Esophagus squamous epithelium (tissue), 5 donors: ENCODE measurements at regions not wholly inside any gene's neighbourhood (a gene's known extent, or its start where the extent isn't known, plus 50 kb on each side); places are given as distances from the start of the nearest gene placed in this dataset.
"Not testable (repeated sequence)": the region's sequence is repeated elsewhere in the genome, so short reads cannot be mapped to it uniquely, and the experiment has no call there.

Source experiments
- DNase-seq: peaks from one replicate; lab custom pipeline; 2025; lab: John Stamatoyannopoulos, UW
- H3K27ac ChIP-seq, 4 donors: fragments of 200-600 bp; sonication (generic); one replicate each; pipeline ENCODE4 v1.5.1; 2016 to 2019; ENCODE audit warnings: mild to moderate bottlenecking in 1 of 4
- H3K27me3 ChIP-seq, 4 donors: fragments of 200-600 bp; sonication (generic); 1 replicate in 3 of 4; 2 replicates in 1 of 4; pipeline versions ENCODE4 v1.5.1 to v1.6.0; 2017 to 2021; ENCODE audit warnings: antibody characterized with exemption in 1 of 4
- H3K36me3 ChIP-seq, 3 donors: fragments of 200-600 bp; sonication (generic); one replicate each; pipeline ENCODE4 v1.5.1; 2016 to 2019
- H3K4me1 ChIP-seq, 3 donors: fragments of 200-600 bp; sonication (generic); one replicate each; pipeline ENCODE4 v1.5.1; 2017 to 2019
- H3K4me3 ChIP-seq, 4 donors: fragments of 200-600 bp; sonication (generic); 1 replicate in 3 of 4; 2 replicates in 1 of 4; pipeline ENCODE4 v1.5.1; 2016 to 2019; ENCODE audit warnings: mild to moderate bottlenecking in 2 of 4, moderate library complexity in 1 of 4
- H3K9me3 ChIP-seq, 3 donors: fragments of 200-600 bp; sonication (generic); one replicate each; pipeline ENCODE4 v1.5.1; 2016 to 2019
- CTCF ChIP-seq, 6 experiments: fragments of 450-650 bp in 4 of 6; fragments of 200-600 bp in 2 of 6; sonication (generic) in 2 of 6; IDR thresholded peaks; one replicate each; pipeline ENCODE4 v1.5.1; 2016 to 2019; ENCODE audit warnings: antibody characterized with exemption in 6 of 6, mild to moderate bottlenecking in 4 of 6, moderate library complexity in 4 of 6
- POLR2A ChIP-seq, 4 donors: fragments of 450-650 bp; IDR thresholded peaks; one replicate each; pipeline ENCODE4 v1.6.1; 2017; ENCODE audit warnings: antibody characterized with exemption in 4 of 4, mild to moderate bottlenecking in 4 of 4, moderate library complexity in 3 of 4
- WGBS, 2 donors: methylation state at CpG; one replicate each; pipeline ENCODE4 v1.1.5; 2018; 5-methylcytosine and 5-hydroxymethylcytosine counted together
- intact Hi-C: fragments of 100-400 bp; cut with DNase I; formaldehyde crosslinking; loops from one replicate; pipeline ENCODE4 v1.15.0; 2022
- donor health status: DM: yes; HTN: yes; CAD: no.

DNA sequence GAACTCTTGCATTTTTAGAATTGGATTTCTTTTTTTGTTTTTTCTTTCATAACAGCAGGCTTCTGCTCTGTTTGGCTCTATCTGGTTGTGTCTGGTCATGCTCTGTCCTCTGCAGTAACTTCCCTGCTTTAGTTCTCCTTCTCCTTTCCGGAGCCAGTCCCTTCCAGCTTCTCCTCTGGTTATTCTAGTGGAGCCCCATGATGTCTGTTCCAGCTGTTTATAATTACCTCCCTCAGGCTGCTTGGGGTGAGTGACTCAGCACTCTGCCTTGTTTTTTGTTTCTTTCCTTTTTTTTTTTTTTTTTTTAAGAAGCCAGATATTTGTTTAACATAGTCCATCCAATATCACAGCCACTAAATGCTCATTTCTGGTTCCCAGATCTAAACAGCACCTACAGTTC, 409.6 kb downstream of the MAFB start:
- Histone ChIP-seq H3K27ac (peak overlapping the region; percentile 55 to 72 (median 69)), H3K9me3 (no peaks in the 10 kb centered on the region), H3K27me3 (no peaks in the 10 kb centered on the region), H3K4me3 (no peak overlapping the region), H3K36me3 (no peaks in the 10 kb centered on the region), H3K4me1 (peaks cover 10 to 72% (median 49%) of the 10 kb centered on the region in 3 donors)
- intact Hi-C loops: no loop called here
- 5 to 25% methylated on average over 1 of the region's 1 CpG for WGBS, 2 donors
- no peak for TF ChIP-seq POLR2A (IDR thresholded peaks at IDR 0.05)
- TF ChIP-seq CTCF (IDR thresholded peaks at IDR 0.05): no peak
- DNase-seq: no peak

- no peak for TF ChIP-seq CTCF (IDR thresholded peaks at IDR 0.05)
- no peak for TF ChIP-seq POLR2A (IDR thresholded peaks at IDR 0.05)
- WGBS, 2 donors: 86 to 90% methylated on average over 3 of the region's 3 CpGs
- peak overlapping the region; percentile 55 to 72 (median 69) for H3K27ac ChIP-seq
- intact Hi-C loops: no loop called here
- no peaks in the 10 kb centered on the region for H3K27me3 ChIP-seq
- peaks cover 10 to 65% (median 43%) of the 10 kb centered on the region in 3 donors for H3K4me1 ChIP-seq
- DNase-seq: no peak
- H3K4me3 ChIP-seq: no peak overlapping the region
- no peaks in the 10 kb centered on the region for H3K9me3 ChIP-seq
- H3K36me3 ChIP-seq: no peaks in the 10 kb centered on the region
Observed at GRCh38 chr20:40278673-40279072, 410.4 kb downstream of the MAFB start.

DNA sequence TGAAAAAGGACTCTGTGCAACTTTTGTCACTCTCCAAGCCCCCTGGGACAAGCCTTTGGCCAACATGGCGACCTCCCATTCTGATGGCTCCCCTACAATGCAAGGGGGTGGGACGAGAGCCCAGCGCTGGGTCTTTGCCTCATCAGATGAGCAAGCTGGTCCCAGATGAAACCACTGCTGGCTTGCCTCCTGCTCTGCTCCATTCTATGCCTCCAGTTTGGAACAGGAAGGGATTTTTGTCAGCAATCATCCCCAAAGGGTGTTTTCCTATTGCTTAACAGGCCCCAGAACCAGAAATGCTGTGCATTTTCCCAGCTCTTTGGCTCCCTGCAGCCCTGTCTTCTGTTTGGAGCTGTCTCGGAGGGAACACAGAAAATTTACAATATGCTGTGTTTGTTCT, 412.7 kb downstream of the MAFB start:
- intact Hi-C loops: no loop called here
- H3K9me3 ChIP-seq: no peaks in the 10 kb centered on the region
- no peaks in the 10 kb centered on the region for H3K36me3 ChIP-seq
- H3K4me1 ChIP-seq: peaks cover 3 to 46% (median 28%) of the 10 kb centered on the region in 3 donors
- 66 to 78% methylated on average over 4 of the region's 4 CpGs for WGBS, 2 donors
- H3K27ac ChIP-seq: no peak overlapping the region
- TF ChIP-seq CTCF (IDR thresholded peaks at IDR 0.05) (no peak), POLR2A (IDR thresholded peaks at IDR 0.05) (no peak)
- H3K4me3 ChIP-seq: no peak overlapping the region
- no peak for DNase-seq
- no peaks in the 10 kb centered on the region for H3K27me3 ChIP-seq

- Histone ChIP-seq H3K4me1 (peaks cover 3 to 42% (median 28%) of the 10 kb centered on the region in 3 donors), H3K9me3 (no peaks in the 10 kb centered on the region), H3K27ac (no peak overlapping the region), H3K4me3 (no peak overlapping the region), H3K27me3 (no peaks in the 10 kb centered on the region), H3K36me3 (no peaks in the 10 kb centered on the region)
- intact Hi-C loops: no loop called here
- 89 to 93% methylated on average over 10 of the region's 10 CpGs for WGBS, 2 donors
- DNase-seq: no peak
- no peak for TF ChIP-seq CTCF (IDR thresholded peaks at IDR 0.05)
- TF ChIP-seq POLR2A (IDR thresholded peaks at IDR 0.05): no peak
Observed at GRCh38 chr20:40275738-40276137, 413.3 kb downstream of the MAFB start.

- Histone ChIP-seq H3K9me3 (no peaks in the 10 kb centered on the region), H3K27me3 (no peaks in the 10 kb centered on the region), H3K36me3 (no peaks in the 10 kb centered on the region), H3K4me3 (no peak overlapping the region), H3K4me1 (peaks cover 3 to 35% (median 21%) of the 10 kb centered on the region in 3 donors), H3K27ac (no peak overlapping the region)
- DNase-seq: no peak
- 81 to 100% methylated on average over 3 of the region's 3 CpGs for WGBS, 2 donors
- TF ChIP-seq POLR2A (IDR thresholded peaks at IDR 0.05) (no peak), CTCF (IDR thresholded peaks at IDR 0.05) (no peak)
- intact Hi-C loops: no loop called here
Observed at GRCh38 chr20:40274912-40275533, 414.0 kb downstream of the MAFB start.

DNA sequence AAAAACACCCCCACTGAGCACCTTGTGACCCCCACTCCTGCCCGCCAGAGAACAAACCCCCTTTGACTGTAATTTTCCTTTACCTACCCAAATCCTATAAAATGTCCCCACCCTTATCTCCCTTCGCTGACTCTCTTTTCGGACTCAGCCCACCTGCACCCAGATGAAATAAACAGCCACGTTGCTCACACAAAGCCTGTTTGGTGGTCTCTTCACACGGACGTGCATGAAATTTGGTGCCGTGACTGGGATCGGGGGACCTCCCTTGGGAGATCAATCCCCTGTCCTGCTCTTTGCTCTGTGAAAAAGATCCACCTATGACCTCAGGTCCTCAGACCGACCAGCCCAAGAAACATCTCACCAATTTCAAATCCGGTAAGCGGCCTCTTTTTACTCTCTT, 419.8 kb downstream of the MAFB start:
- 85 to 97% methylated on average over 5 to 6 of the region's 11 CpGs for WGBS, 2 donors
- H3K9me3 ChIP-seq, H3K27me3 ChIP-seq, H3K36me3 ChIP-seq, H3K27ac ChIP-seq, H3K4me3 ChIP-seq, DNase-seq: not testable (repeated sequence)
- H3K4me1 ChIP-seq: peaks cover 0 to 12% (median 0%) of the 10 kb centered on the region in 3 donors
- intact Hi-C loops: loop anchor here (10.0 kb wide), 1 partner anchor 426 kb away; no protein-coding TSS in a partner anchor
